GM12865 (cell line): ENCODE measurements at regions not wholly inside any gene's neighbourhood (a gene's known extent, or its start where the extent isn't known, plus 50 kb on each side); places are given as distances from the start of the nearest gene placed in this dataset.

ENCODE experiments used
- DNase-seq: peaks from one replicate; pipeline ENCODE4 v3.0.0; 2010; ENCODE audit warnings: low read depth
- H3K4me3 ChIP-seq: 2 replicates; pipeline ENCODE4 v1.5.1; 2011; ENCODE audit warnings: mild to moderate bottlenecking, low read depth, low read length, control low read depth
- TF ChIP-seq, protein P1 (sequence below): IDR thresholded peaks from 2 replicates; pipeline ENCODE4 v1.5.1; 2011; ENCODE audit warnings: low read length, control low read depth, low read depth, inconsistent platforms; ENCODE audit not compliant: insufficient read depth; ENCODE audit errors: missing control alignments

DNA sequence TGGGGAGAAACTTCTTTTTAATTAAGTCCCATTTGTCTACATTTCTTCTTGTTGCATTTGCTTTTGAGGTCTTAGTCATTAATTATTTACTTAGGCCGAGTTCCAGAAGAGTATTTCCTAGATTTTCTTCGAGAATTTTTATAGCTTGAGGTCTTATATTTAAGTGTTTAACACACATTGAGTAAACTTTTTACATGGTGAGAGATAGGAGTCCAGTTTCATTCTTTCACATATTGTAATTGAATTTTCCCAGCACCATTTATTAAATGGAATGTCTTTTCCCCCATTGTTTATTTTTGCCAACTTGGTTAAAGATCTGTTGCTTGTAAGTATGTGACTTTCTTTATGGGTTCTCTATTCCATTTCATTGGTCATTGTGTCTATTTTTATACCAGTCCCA is 1344.0 kb upstream of the RAG2 start:
- H3K4me3 ChIP-seq, result no peak overlapping the region
- DNase-seq, result no peak
- TF ChIP-seq, protein P1, sequence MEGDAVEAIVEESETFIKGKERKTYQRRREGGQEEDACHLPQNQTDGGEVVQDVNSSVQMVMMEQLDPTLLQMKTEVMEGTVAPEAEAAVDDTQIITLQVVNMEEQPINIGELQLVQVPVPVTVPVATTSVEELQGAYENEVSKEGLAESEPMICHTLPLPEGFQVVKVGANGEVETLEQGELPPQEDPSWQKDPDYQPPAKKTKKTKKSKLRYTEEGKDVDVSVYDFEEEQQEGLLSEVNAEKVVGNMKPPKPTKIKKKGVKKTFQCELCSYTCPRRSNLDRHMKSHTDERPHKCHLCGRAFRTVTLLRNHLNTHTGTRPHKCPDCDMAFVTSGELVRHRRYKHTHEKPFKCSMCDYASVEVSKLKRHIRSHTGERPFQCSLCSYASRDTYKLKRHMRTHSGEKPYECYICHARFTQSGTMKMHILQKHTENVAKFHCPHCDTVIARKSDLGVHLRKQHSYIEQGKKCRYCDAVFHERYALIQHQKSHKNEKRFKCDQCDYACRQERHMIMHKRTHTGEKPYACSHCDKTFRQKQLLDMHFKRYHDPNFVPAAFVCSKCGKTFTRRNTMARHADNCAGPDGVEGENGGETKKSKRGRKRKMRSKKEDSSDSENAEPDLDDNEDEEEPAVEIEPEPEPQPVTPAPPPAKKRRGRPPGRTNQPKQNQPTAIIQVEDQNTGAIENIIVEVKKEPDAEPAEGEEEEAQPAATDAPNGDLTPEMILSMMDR, result no peak

- no peak for DNase-seq
- TF ChIP-seq, protein P1, result no peak
- H3K4me3 ChIP-seq, result no peak overlapping the region
These were observed 1331.1 kb upstream of the RAG2 start for GRCh38 chr11:37929100-37929653.

DNA sequence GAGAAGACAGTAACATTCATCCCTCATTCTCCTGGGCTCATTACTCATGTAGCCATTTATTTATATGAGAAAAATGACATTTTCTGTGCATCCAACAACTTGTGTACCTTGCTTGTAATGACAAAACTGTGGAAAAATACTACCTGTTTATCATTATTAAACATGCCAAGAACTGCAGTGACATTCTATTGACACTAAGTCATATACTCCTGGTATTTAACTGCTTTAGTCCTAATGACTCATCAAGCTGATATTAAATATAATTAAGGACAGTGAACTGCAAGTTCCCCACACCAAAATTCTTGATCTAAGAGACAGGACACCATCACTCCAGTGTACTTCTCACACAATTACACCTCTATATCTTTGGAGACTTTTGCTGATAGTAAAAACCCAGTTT is 1328.7 kb upstream of the RAG2 start:
- H3K4me3 ChIP-seq, result no peak overlapping the region
- no peak for DNase-seq
- TF ChIP-seq, protein P1, result no peak

- H3K4me3 ChIP-seq, result no peak overlapping the region
- DNase-seq, result no peak
- TF ChIP-seq, protein P1, result no peak
These were observed 1318.3 kb upstream of the RAG2 start for GRCh38 chr11:37916331-37916730.

DNA sequence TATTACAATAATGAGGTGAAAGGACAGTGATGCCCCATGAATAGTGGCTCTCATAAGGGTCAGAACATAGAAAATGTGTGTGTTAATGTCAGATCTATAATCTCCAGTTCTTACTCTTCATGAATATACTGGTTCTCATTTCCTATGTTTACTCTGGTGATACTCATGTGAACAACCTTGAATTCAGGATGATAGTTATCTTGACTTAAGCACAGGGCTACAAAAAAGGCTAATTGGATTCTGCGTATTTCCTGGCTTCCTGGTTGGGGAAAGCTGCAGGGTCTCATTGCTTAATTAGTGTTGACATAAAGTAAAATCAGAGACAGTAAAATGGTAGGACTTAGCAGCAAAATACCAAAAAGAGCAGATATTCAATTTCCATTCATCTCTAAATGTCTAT is 1316.8 kb upstream of the RAG2 start:
- DNase-seq, result no peak
- TF ChIP-seq, protein P1, result no peak
- H3K4me3 ChIP-seq, result no peak overlapping the region

DNA sequence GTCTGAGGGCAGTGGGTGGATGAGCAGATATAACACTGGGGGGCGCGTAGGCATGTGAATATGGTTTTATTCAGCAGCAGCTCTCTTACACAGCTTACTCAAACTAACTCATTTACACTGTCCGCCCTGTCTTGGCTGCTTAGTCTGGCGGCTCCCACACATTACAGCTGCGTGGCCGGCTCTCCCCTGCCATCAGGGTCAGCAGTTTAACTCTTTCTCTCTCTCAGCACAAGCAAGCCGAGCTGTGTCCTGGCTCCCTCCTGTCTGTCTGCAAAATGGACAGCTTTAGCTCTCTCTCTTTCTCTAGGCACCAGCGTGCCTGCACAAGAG is 1310.1 kb upstream of the RAG2 start:
- no peak overlapping the region for H3K4me3 ChIP-seq
- TF ChIP-seq, protein P1, result no peak
- no peak for DNase-seq

DNA sequence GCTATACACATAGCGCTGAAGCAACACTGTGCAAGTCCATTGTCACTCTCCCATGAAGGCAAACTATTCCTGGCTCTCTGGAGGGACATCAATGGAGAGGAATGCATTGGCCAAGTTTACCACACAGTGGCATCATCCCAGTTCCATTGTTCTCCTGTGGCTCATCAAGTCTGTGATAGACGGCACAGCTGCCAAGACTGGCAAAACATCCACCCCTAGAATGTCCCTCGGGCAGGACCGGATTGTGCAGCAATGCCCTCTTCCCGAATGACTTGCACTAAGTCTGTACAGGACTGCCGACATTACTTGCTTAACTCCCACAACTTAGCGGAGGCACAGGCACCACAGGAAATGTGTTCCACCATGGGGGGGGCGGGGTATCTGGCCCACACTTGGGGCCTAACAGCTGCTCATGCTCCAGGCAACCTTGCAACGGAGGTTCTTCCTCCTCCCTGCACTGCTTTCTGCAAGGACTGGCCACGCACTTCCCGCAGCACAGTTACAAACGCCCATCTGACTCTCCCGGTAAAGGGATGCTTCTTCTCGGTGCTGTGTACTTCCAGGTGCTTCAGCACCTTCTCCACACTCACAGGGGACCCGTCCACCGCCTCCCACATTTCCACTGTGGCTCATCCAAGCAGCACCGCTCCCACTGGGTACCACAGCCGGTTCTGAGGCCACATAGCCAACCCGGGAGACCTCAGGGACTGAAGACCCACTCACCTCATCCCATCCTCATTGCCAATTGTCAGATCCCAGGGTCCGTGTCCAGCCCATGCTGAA is 1309.6 kb upstream of the RAG2 start:
- H3K4me3 ChIP-seq, result no peak overlapping the region
- no peak for DNase-seq
- TF ChIP-seq, protein P1, result no peak
